GM12878 (cell line): ENCODE measurements at regions not wholly inside any gene's neighbourhood (a gene's known extent, or its start where the extent isn't known, plus 50 kb on each side); places are given as distances from the start of the nearest gene placed in this dataset.

Source experiments
- ATAC-seq: fragments of 200-7000 bp; cut with Tn5 transposase; 3 replicates; pipeline ENCODE4 v1.9.1; 2020; ENCODE audit warnings: mild to moderate bottlenecking, moderate library complexity
- BruUV-seq: library from RNA; stranded (reverse); fragments of 400-500 nt; replicated peaks from 2 replicates; lab custom pipeline; 2021; lab: Mats Ljungman, UMichigan
- CTCF ChIA-PET: fragments of 300-600 bp; sonication (Branson Sonifier 250); formaldehyde crosslinking; extraction: SDS; loops from one replicate; lab custom pipeline; 2021; ENCODE audit warnings: inconsistent platforms; lab: Yijun Ruan, JAX
- POLR2A ChIA-PET: fragments of 350-600 bp; formaldehyde crosslinking; extraction: SDS; loops from one replicate; lab custom pipeline; 2021; ENCODE audit warnings: inconsistent platforms; lab: Charles Lee
- RAD21 ChIA-PET: fragments of 300-600 bp; sonication (Branson Sonifier 250); formaldehyde crosslinking; loops from one replicate; lab custom pipeline; 2023; ENCODE audit warnings: antibody characterized with exemption; ENCODE audit not compliant: unreplicated experiment; lab: Charles Lee
- SMC1A ChIA-PET: fragments of 300-600 bp; sonication (Branson Sonifier 250); formaldehyde crosslinking; loops from one replicate; lab custom pipeline; 2023; ENCODE audit not compliant: unreplicated experiment, uncharacterized antibody; lab: Charles Lee
- DNase-seq: peaks from one replicate; pipeline ENCODE4 v3.0.0-alpha.2; 2011; ENCODE audit warnings: low read depth, low spot score
- FAIRE-seq: peaks from 3 replicates; lab custom pipeline; 2011; peaks lifted over from hg19 to GRCh38; lab: Jason Lieb, UNC
- H2AFZ ChIP-seq: 2 replicates; pipeline ENCODE4 v1.6.0; 2011; ENCODE audit warnings: low read depth, low read length, control low read depth; ENCODE audit not compliant: control insufficient read depth
- H3K27ac ChIP-seq: 2 replicates; pipeline ENCODE4 v1.5.1; 2011; ENCODE audit warnings: control low read depth; ENCODE audit not compliant: control insufficient read depth, insufficient read depth
- H3K27me3 ChIP-seq, 2 experiments: replicated peaks in 1 of 2; 2 replicates each; pipeline versions ENCODE4 v1.6.0 to v1.6.1; 2011; ENCODE audit warnings: low read length in 1 of 2; ENCODE audit not compliant: control insufficient read depth in 2 of 2, insufficient read depth in 2 of 2
- H3K36me3 ChIP-seq, 2 experiments: 2 replicates each; pipeline ENCODE4 v1.5.1; 2011; ENCODE audit warnings: low read length in 1 of 2; ENCODE audit not compliant: control insufficient read depth in 2 of 2, insufficient read depth in 2 of 2
- H3K4me1 ChIP-seq: 2 replicates; pipeline ENCODE4 v1.6.1; 2011; ENCODE audit warnings: mild to moderate bottlenecking, low read length, moderate library complexity, mixed read lengths; ENCODE audit not compliant: control insufficient read depth, insufficient read depth
- H3K4me2 ChIP-seq: 2 replicates; pipeline ENCODE4 v1.6.0; 2011; ENCODE audit warnings: control low read depth; ENCODE audit not compliant: control insufficient read depth, insufficient read depth
- H3K4me3 ChIP-seq: fragments of 200-600 bp; sonication (generic); 2 replicates; pipeline ENCODE4 v1.5.1; 2016
- H3K79me2 ChIP-seq: 2 replicates; pipeline ENCODE4 v1.6.0; 2011; ENCODE audit warnings: low read length; ENCODE audit not compliant: control insufficient read depth, insufficient read depth
- H3K9ac ChIP-seq: 2 replicates; pipeline ENCODE4 v1.8.0; 2011; ENCODE audit warnings: low read length, control low read depth, mixed read lengths; ENCODE audit not compliant: control insufficient read depth, insufficient read depth
- H3K9me3 ChIP-seq: replicated peaks from 3 replicates; pipeline ENCODE4 v1.5.1; 2011; ENCODE audit warnings: mild to moderate bottlenecking, low read length; ENCODE audit not compliant: control insufficient read depth, insufficient read depth
- H4K20me1 ChIP-seq: 2 replicates; pipeline ENCODE4 v1.6.0; 2011; ENCODE audit not compliant: control insufficient read depth, insufficient read depth
- IKZF2 ChIP-seq, 2 experiments: fragments of 450-650 bp; IDR thresholded peaks; 2 replicates each; pipeline ENCODE4 v1.6.1; 2017; ENCODE audit warnings: mild to moderate bottlenecking in 2 of 2, moderate library complexity in 2 of 2
- KDM1A ChIP-seq: fragments of 200-600 bp; sonication (generic); IDR thresholded peaks from 2 replicates; pipeline ENCODE4 v1.6.1; 2016; ENCODE audit warnings: borderline replicate concordance
- PAX5 ChIP-seq: IDR thresholded peaks from 2 replicates; pipeline ENCODE4 v1.6.1; 2011; ENCODE audit warnings: low read depth, low read length, borderline replicate concordance
- POLR2AphosphoS2 ChIP-seq: IDR thresholded peaks from 2 replicates; pipeline ENCODE4 v1.6.1; 2011; ENCODE audit warnings: low read depth, mild to moderate bottlenecking, low read length, improper control_type of control experiment, moderate library complexity
- RFX5 ChIP-seq: IDR thresholded peaks from 2 replicates; pipeline ENCODE4 v1.6.1; 2011; ENCODE audit warnings: low read depth, low read length, improper control_type of control experiment
- YY1 ChIP-seq: IDR thresholded peaks from 2 replicates; pipeline ENCODE4 v1.6.1; 2011; ENCODE audit warnings: low read depth, mild to moderate bottlenecking, low read length
- ZBTB40 ChIP-seq: fragments of 450-650 bp; IDR thresholded peaks from 2 replicates; pipeline ENCODE4 v1.6.1; 2016; ENCODE audit warnings: mild to moderate bottlenecking, moderate library complexity, borderline replicate concordance
- ZNF217 ChIP-seq: fragments of 450-650 bp; IDR thresholded peaks from 2 replicates; pipeline ENCODE4 v1.6.1; 2017; ENCODE audit warnings: antibody characterized with exemption, mild to moderate bottlenecking
- ZNF687 ChIP-seq: fragments of 450-650 bp; IDR thresholded peaks from 2 replicates; pipeline ENCODE4 v1.6.1; 2017; ENCODE audit warnings: mild to moderate bottlenecking, moderate library complexity
- WGBS: methylation state at CpG from one replicate; pipeline ENCODE4 v1.1.6; 2016; ENCODE audit warnings: low lambda C conversion rate; ENCODE audit not compliant: insufficient replicate concordance, insufficient coverage; ENCODE audit errors: missing lambda C conversion rate; 5-methylcytosine and 5-hydroxymethylcytosine counted together
- in situ Hi-C: fragments of 300-500 bp; cut with MboI; formaldehyde crosslinking; loops from 9 replicates; pipeline ENCODE4 v1.14.3; 2018; ENCODE audit warnings: mixed read lengths
- intact Hi-C: fragments of 100-400 bp; cut with micrococcal nuclease; formaldehyde crosslinking; loops from one replicate; pipeline ENCODE4 v1.14.2; 2022; ENCODE audit not compliant: unreplicated experiment

- no peaks in the 10 kb centered on the region for H3K79me2 ChIP-seq
- DNase-seq (no peak), FAIRE-seq (no peak), ATAC-seq (no peak)
- H3K4me3 ChIP-seq: no peak overlapping the region
- RAD21 ChIA-PET: no interaction called here
- POLR2A ChIA-PET: no interaction called here
- H3K9ac ChIP-seq: no peak overlapping the region
- no peak overlapping the region for H3K4me2 ChIP-seq
- WGBS: 25% methylated on average over 4 of the region's 4 CpGs
- no peaks in the 10 kb centered on the region; the same call in 2 of the 3 replicates for H3K9me3 ChIP-seq
- no peaks in the 10 kb centered on the region for H3K4me1 ChIP-seq
- H3K27me3 ChIP-seq: no peaks in the 10 kb centered on the region
- CTCF ChIA-PET: interaction anchor here (0.6 to 1.4 kb wide), 2 partner anchors 175 to 1921 kb away, joined by 3 to 4 read pairs; no protein-coding TSS in a partner anchor
- in situ Hi-C loops (no loop called here), intact Hi-C loops (no loop called here)
- no peak overlapping the region for H3K27ac ChIP-seq
- no TSS peak for BruUV-seq
- SMC1A ChIA-PET: no interaction called here
- H4K20me1 ChIP-seq: no peaks in the 10 kb centered on the region
- H3K36me3 ChIP-seq: no peaks in the 10 kb centered on the region
- TF ChIP-seq KDM1A (no peak), ZBTB40 (no peak), RFX5 (no peak), ZNF217 (no peak), POLR2AphosphoS2 (no peak), YY1 (no peak), PAX5 (no peak), IKZF2 (IDR thresholded peaks at IDR 0.05) (no peak), ZNF687 (no peak)
- TF ChIP-seq, all 136 proteins: peak for 0
- no peak overlapping the region for H2AFZ ChIP-seq
Measured at GRCh38 chr5:17326600-17327037, 109.2 kb downstream of the BASP1 start.
